ENCODE measurements at regions not wholly inside any gene's neighbourhood (a gene's known extent, or its start where the extent isn't known, plus 50 kb on each side); places are given as distances from the start of the nearest gene placed in this dataset.

GRCh38 chr11:105202844-105203548 lies 63.4 kb upstream of the CARD18 start:
- in situ Hi-C loops (cut with MboI; ENCODE audit: low pct_unique_long_range_greater_than_20kb, low sequenced_read_pairs, unreplicated experiment): no loop called here
- no peak for DNase-seq (ENCODE audit: low spot score)
- TF ChIP-seq CTCF (IDR thresholded peaks at IDR 0.05; ENCODE audit: extremely low read depth, insufficient read depth, missing control alignments): no peak

- DNase-seq (ENCODE audit: low spot score): no peak
- no peak for TF ChIP-seq CTCF (IDR thresholded peaks at IDR 0.05; ENCODE audit: extremely low read depth, insufficient read depth, missing control alignments)
- in situ Hi-C loops (cut with MboI; ENCODE audit: low pct_unique_long_range_greater_than_20kb, low sequenced_read_pairs, unreplicated experiment): no loop called here
Observed at GRCh38 chr11:105202422-105202821, 62.9 kb upstream of the CARD18 start.

GRCh38 chr11:105201166-105201565 lies 61.6 kb upstream of the CARD18 start:
- DNase-seq (ENCODE audit: low spot score): no peak
- in situ Hi-C loops (cut with MboI; ENCODE audit: low pct_unique_long_range_greater_than_20kb, low sequenced_read_pairs, unreplicated experiment): no loop called here
- TF ChIP-seq CTCF (IDR thresholded peaks at IDR 0.05; ENCODE audit: extremely low read depth, insufficient read depth, missing control alignments): no peak

GRCh38 chr11:105197071-105197815 lies 57.7 kb upstream of the CARD18 start:
- TF ChIP-seq CTCF (IDR thresholded peaks at IDR 0.05; ENCODE audit: extremely low read depth, insufficient read depth, missing control alignments): no peak
- in situ Hi-C loops (cut with MboI; ENCODE audit: low pct_unique_long_range_greater_than_20kb, low sequenced_read_pairs, unreplicated experiment): no loop called here
- no peak for DNase-seq (ENCODE audit: low spot score)

GRCh38 chr11:105193260-105193659 lies 53.7 kb upstream of the CARD18 start:
- DNase-seq (ENCODE audit: low spot score): no peak
- in situ Hi-C loops (cut with MboI; ENCODE audit: low pct_unique_long_range_greater_than_20kb, low sequenced_read_pairs, unreplicated experiment): no loop called here
- no peak for TF ChIP-seq CTCF (IDR thresholded peaks at IDR 0.05; ENCODE audit: extremely low read depth, insufficient read depth, missing control alignments)

GRCh38 chr11:105192115-105192514 lies 52.5 kb upstream of the CARD18 start:
- DNase-seq (ENCODE audit: low spot score): no peak
- no peak for TF ChIP-seq CTCF (IDR thresholded peaks at IDR 0.05; ENCODE audit: extremely low read depth, insufficient read depth, missing control alignments)
- in situ Hi-C loops (cut with MboI; ENCODE audit: low pct_unique_long_range_greater_than_20kb, low sequenced_read_pairs, unreplicated experiment): no loop called here

Measured in GM13977 (cell line).